WTC11 (cell line): ENCODE measurements at regions not wholly inside any gene's neighbourhood (a gene's known extent, or its start where the extent isn't known, plus 50 kb on each side); places are given as distances from the start of the nearest gene placed in this dataset.

ENCODE experiments used
- CREB1 ChIP-seq: sonication (generic); formaldehyde crosslinking; IDR thresholded peaks from 2 replicates; pipeline ENCODE4 v1.8.0; 2023; ENCODE audit warnings: mild to moderate bottlenecking, missing genetic modification reagents
- CREM ChIP-seq: sonication (generic); formaldehyde crosslinking; IDR thresholded peaks from 2 replicates; pipeline ENCODE4 v1.8.1; 2022; ENCODE audit warnings: mild to moderate bottlenecking, missing genetic modification reagents, moderate library complexity
- ETV6 ChIP-seq: sonication (generic); formaldehyde crosslinking; IDR thresholded peaks from 2 replicates; pipeline ENCODE4 v1.8.1; 2022; ENCODE audit warnings: mild to moderate bottlenecking, missing genetic modification reagents
- IRF2 ChIP-seq: sonication (generic); formaldehyde crosslinking; IDR thresholded peaks from 2 replicates; pipeline ENCODE4 v1.8.0; 2022; ENCODE audit warnings: low read depth, missing genetic modification reagents, borderline replicate concordance
- NFYB ChIP-seq: sonication (generic); formaldehyde crosslinking; conservative IDR thresholded peaks from 2 replicates; pipeline ENCODE4 v1.8.0; 2022; ENCODE audit warnings: low read depth, missing genetic modification reagents
- NR1H2 ChIP-seq: sonication (generic); formaldehyde crosslinking; IDR thresholded peaks from 2 replicates; pipeline ENCODE4 v1.9.0; 2021; ENCODE audit warnings: mild to moderate bottlenecking, moderate library complexity, missing genetic modification reagents
- TP53 ChIP-seq: sonication (generic); formaldehyde crosslinking; IDR thresholded peaks from 2 replicates; pipeline ENCODE4 v1.8.1; 2023; ENCODE audit warnings: mild to moderate bottlenecking, missing genetic modification reagents
- TF ChIP-seq, protein P1 (sequence below): fragments of 200-600 bp; IDR thresholded peaks from 2 replicates; pipeline ENCODE4 v1.8.0; 2022; ENCODE audit warnings: antibody characterized with exemption
- TF ChIP-seq, protein P2 (sequence below): sonication (generic); formaldehyde crosslinking; IDR thresholded peaks from 2 replicates; pipeline ENCODE4 v1.8.1; 2023; ENCODE audit warnings: mild to moderate bottlenecking, missing genetic modification reagents, moderate library complexity
- TF ChIP-seq, protein P3 (sequence below): sonication (generic); formaldehyde crosslinking; IDR thresholded peaks from 2 replicates; pipeline ENCODE4 v1.8.0; 2022; ENCODE audit warnings: mild to moderate bottlenecking, missing genetic modification reagents
- TF ChIP-seq, protein P4 (sequence below): sonication (generic); formaldehyde crosslinking; IDR thresholded peaks from 2 replicates; pipeline ENCODE4 v1.8.1; 2023; ENCODE audit warnings: mild to moderate bottlenecking, moderate library complexity, missing genetic modification reagents
- TF ChIP-seq, protein P5 (sequence below): fragments of 250-450 bp; sonication (Bioruptor Pico); conservative IDR thresholded peaks from 2 replicates; pipeline ENCODE4 v1.9.0; 2021; ENCODE audit warnings: mild to moderate bottlenecking

DNA sequence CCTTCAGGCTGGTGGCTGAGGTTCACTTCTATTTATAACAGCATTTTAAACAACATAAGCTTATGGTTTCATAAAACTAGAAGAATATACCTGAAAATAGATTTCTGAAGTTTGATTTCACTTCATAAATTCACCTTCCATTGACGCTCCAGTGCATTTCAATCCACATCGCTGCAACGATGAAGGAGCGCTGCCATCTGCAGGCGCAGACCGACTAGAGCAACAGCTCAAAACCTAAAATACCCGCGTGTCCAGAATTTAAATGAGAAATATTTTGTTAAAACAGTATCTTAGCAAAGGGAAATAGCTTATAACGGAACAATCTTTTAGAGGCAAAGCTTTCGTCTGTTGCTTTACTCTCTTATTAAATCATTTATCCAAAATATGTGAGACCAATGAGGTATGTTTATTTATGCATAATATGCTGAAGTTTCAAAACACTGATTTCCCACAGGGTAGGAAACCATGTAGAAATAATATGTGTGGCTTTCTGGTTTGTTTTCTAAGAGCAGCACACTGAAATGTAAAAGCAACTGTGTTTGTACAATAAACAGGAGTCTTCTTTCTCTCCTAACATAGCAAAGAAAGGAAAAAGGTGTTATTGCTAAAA is 816.4 kb upstream of the FRG1 start:
- TF ChIP-seq, protein P1, sequence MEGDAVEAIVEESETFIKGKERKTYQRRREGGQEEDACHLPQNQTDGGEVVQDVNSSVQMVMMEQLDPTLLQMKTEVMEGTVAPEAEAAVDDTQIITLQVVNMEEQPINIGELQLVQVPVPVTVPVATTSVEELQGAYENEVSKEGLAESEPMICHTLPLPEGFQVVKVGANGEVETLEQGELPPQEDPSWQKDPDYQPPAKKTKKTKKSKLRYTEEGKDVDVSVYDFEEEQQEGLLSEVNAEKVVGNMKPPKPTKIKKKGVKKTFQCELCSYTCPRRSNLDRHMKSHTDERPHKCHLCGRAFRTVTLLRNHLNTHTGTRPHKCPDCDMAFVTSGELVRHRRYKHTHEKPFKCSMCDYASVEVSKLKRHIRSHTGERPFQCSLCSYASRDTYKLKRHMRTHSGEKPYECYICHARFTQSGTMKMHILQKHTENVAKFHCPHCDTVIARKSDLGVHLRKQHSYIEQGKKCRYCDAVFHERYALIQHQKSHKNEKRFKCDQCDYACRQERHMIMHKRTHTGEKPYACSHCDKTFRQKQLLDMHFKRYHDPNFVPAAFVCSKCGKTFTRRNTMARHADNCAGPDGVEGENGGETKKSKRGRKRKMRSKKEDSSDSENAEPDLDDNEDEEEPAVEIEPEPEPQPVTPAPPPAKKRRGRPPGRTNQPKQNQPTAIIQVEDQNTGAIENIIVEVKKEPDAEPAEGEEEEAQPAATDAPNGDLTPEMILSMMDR = no peak
- TF ChIP-seq TP53 (CRISPR knock-in tag) (no peak), NFYB (CRISPR knock-in tag) (no peak), IRF2 (CRISPR knock-in tag) (no peak), CREB1 (CRISPR knock-in tag) (no peak), CREM (no peak), NR1H2 (CRISPR knock-in tag) (no peak), ETV6 (no peak)
- TF ChIP-seq, protein P2, sequence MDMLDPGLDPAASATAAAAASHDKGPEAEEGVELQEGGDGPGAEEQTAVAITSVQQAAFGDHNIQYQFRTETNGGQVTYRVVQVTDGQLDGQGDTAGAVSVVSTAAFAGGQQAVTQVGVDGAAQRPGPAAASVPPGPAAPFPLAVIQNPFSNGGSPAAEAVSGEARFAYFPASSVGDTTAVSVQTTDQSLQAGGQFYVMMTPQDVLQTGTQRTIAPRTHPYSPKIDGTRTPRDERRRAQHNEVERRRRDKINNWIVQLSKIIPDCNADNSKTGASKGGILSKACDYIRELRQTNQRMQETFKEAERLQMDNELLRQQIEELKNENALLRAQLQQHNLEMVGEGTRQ (CRISPR knock-in tag) = no peak
- TF ChIP-seq, protein P3, sequence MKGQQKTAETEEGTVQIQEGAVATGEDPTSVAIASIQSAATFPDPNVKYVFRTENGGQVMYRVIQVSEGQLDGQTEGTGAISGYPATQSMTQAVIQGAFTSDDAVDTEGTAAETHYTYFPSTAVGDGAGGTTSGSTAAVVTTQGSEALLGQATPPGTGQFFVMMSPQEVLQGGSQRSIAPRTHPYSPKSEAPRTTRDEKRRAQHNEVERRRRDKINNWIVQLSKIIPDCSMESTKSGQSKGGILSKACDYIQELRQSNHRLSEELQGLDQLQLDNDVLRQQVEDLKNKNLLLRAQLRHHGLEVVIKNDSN (CRISPR knock-in tag) = no peak
- TF ChIP-seq, protein P4, sequence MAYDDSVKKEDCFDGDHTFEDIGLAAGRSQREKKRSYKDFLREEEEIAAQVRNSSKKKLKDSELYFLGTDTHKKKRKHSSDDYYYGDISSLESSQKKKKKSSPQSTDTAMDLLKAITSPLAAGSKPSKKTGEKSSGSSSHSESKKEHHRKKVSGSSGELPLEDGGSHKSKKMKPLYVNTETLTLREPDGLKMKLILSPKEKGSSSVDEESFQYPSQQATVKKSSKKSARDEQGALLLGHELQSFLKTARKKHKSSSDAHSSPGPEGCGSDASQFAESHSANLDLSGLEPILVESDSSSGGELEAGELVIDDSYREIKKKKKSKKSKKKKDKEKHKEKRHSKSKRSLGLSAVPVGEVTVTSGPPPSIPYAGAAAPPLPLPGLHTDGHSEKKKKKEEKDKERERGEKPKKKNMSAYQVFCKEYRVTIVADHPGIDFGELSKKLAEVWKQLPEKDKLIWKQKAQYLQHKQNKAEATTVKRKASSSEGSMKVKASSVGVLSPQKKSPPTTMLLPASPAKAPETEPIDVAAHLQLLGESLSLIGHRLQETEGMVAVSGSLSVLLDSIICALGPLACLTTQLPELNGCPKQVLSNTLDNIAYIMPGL = no peak
- TF ChIP-seq, protein P5, sequence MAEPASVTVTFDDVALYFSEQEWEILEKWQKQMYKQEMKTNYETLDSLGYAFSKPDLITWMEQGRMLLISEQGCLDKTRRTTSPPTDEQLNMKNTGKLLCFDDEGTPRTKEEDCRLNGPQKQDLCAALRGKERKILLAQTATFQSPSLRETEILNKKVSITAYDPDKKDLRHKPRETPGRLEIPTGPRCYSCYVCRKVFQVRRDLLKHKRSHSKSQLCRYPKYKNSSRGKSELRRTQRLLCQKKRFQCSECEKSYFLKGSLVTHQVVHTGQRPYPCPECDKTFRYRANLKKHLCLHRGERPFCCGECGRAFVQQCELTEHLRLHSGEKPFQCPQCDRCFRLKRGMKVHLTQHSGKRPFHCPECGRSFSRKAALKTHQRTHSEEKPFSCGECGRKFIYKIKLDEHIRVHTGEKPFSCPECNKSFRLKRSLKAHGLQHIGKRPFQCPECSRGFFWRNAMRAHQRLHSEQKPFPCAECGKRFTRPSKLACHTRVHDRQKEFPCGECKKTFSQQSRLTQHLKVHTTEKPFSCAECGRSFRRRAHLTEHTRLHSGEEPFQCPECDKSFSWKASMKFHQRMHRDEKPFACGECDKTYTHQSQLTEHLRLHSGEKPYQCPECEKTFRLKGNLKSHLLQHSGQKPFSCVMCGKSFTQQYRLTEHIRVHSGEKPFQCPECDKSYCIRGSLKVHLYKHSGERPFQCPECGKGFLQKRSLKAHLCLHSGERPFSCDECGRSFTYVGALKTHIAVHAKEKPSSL = no peak
